Medulla oblongata (tissue), 1 donor: ENCODE measurements at regions not wholly inside any gene's neighbourhood (a gene's known extent, or its start where the extent isn't known, plus 50 kb on each side); places are given as distances from the start of the nearest gene placed in this dataset.

ENCODE experiments used
- DNase-seq: peaks from one replicate; pipeline ENCODE4 v3.0.0-alpha.2; 2015; ENCODE audit errors: extremely low spot score

- DNase-seq, result no peak
These were observed 938.0 kb upstream of the FLRT2 start for GRCh38 chr14:84591827-84592445.

GRCh38 chr14:84592770-84593169 is 937.2 kb upstream of the FLRT2 start:
- DNase-seq, result no peak

GRCh38 chr14:84610086-84610485 is 919.9 kb upstream of the FLRT2 start:
- DNase-seq, result no peak

GRCh38 chr14:84622357-84622756 is 907.6 kb upstream of the FLRT2 start:
- DNase-seq, result no peak

GRCh38 chr14:84643446-84643845 is 886.5 kb upstream of the FLRT2 start:
- DNase-seq, result no peak

GRCh38 chr14:84646786-84647500 is 883.0 kb upstream of the FLRT2 start:
- no peak for DNase-seq

GRCh38 chr14:84655014-84655413 is 874.9 kb upstream of the FLRT2 start:
- no peak for DNase-seq

GRCh38 chr14:84657911-84658310 is 872.0 kb upstream of the FLRT2 start:
- no peak for DNase-seq

GRCh38 chr14:84670796-84671195 is 859.1 kb upstream of the FLRT2 start:
- no peak for DNase-seq

GRCh38 chr14:84671776-84672175 is 858.2 kb upstream of the FLRT2 start:
- DNase-seq, result no peak

- DNase-seq, result no peak
These were observed 855.3 kb upstream of the FLRT2 start for GRCh38 chr14:84674636-84675035.

GRCh38 chr14:84686550-84686949 is 843.4 kb upstream of the FLRT2 start:
- no peak for DNase-seq

- no peak for DNase-seq
These were observed 841.5 kb upstream of the FLRT2 start for GRCh38 chr14:84688297-84689025.

- no peak for DNase-seq
These were observed 835.8 kb upstream of the FLRT2 start for GRCh38 chr14:84694161-84694560.

GRCh38 chr14:84704601-84705000 is 825.3 kb upstream of the FLRT2 start:
- no peak for DNase-seq

- no peak for DNase-seq
These were observed 822.1 kb upstream of the FLRT2 start for GRCh38 chr14:84707830-84708229.

- no peak for DNase-seq
These were observed 821.1 kb upstream of the FLRT2 start for GRCh38 chr14:84708865-84709264.

- no peak for DNase-seq
These were observed 803.5 kb upstream of the FLRT2 start for GRCh38 chr14:84726471-84726870.

GRCh38 chr14:84749191-84749955 is 780.6 kb upstream of the FLRT2 start:
- no peak for DNase-seq

- no peak for DNase-seq
These were observed 779.7 kb upstream of the FLRT2 start for GRCh38 chr14:84750284-84750683.

- DNase-seq, result no peak
These were observed 779.0 kb upstream of the FLRT2 start for GRCh38 chr14:84750763-84751554.
